ENCODE measurements at regions not wholly inside any gene's neighbourhood (a gene's known extent, or its start where the extent isn't known, plus 50 kb on each side); places are given as distances from the start of the nearest gene placed in this dataset.

DNA sequence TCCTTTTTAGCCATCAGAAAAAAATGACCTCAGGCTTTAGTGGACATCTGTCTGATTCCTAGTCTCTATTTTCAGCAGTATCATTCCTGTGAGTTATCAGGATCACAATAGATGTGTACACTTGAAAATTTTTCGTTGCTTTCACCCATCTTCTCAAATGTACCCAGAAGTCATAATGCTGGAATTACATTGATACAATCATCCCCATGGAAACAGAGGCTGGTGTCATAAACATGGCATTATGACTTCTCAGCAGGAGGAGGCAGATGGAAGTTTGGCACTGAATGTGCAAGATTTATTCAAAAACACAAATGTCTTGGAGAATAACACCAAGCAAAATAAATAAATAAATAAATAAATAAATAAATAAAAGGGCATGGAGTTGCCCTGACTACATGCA is 292.5 kb downstream of the PHKB start:
- no peak for DNase-seq
- Mint-ChIP-seq H3K27me3 (ENCODE audit: low read depth) (peaks cover 4% of the 10 kb centered on the region), H3K9me3 (ENCODE audit: insufficient read depth) (peaks cover 6% of the 10 kb centered on the region), H3K4me1 (ENCODE audit: low read depth) (no peaks in the 10 kb centered on the region), H3K36me3 (ENCODE audit: low read depth) (no peaks in the 10 kb centered on the region), H3K27ac (no peak overlapping the region), H3K4me3 (no peak overlapping the region)
- no peak for ATAC-seq
- ChIA-PET CTCF (no interaction called here), POLR2A (no interaction called here)
